WTC11 (cell line): ENCODE measurements at regions not wholly inside any gene's neighbourhood (a gene's known extent, or its start where the extent isn't known, plus 50 kb on each side); places are given as distances from the start of the nearest gene placed in this dataset.

ENCODE experiments used
- ATAC-seq: fragments of 200-7000 bp; cut with Tn5 transposase; 2 replicates; pipeline ENCODE4 v1.10.0; 2021; ENCODE audit warnings: mild to moderate bottlenecking, moderate library complexity
- CTCF ChIA-PET: fragments of 300-600 bp; sonication (Branson Sonifier 250); formaldehyde crosslinking; loops from one replicate; lab custom pipeline; 2021; ENCODE audit warnings: antibody characterized with exemption; lab: Charles Lee
- POLR2A ChIA-PET: fragments of 350-600 bp; sonication (Branson Sonifier 250); formaldehyde crosslinking; loops from one replicate; lab custom pipeline; 2021; ENCODE audit warnings: antibody characterized with exemption; lab: Charles Lee
- DNase-seq: peaks from one replicate; pipeline ENCODE4 v3.0.0; 2021; ENCODE audit warnings: low spot score
- H3K27ac Mint-ChIP-seq: 2 replicates; pipeline ENCODE4 v1.8.0; 2021; ENCODE audit warnings: mixed read lengths
- H3K27me3 Mint-ChIP-seq: 2 replicates; pipeline ENCODE4 v1.8.0; 2021; ENCODE audit warnings: low read depth, mild to moderate bottlenecking, moderate library complexity, mixed read lengths
- H3K36me3 Mint-ChIP-seq: 2 replicates; pipeline ENCODE4 v1.8.0; 2021; ENCODE audit warnings: mixed read lengths
- H3K4me1 Mint-ChIP-seq: 2 replicates; pipeline ENCODE4 v1.8.0; 2022; ENCODE audit warnings: mixed read lengths
- H3K4me3 Mint-ChIP-seq: 2 replicates; pipeline ENCODE4 v1.8.0; 2021; ENCODE audit warnings: mild to moderate bottlenecking, moderate library complexity, mixed read lengths
- H3K9me3 Mint-ChIP-seq: 2 replicates; pipeline ENCODE4 v1.8.0; 2021; ENCODE audit warnings: mixed read lengths
- ATF1 ChIP-seq: sonication (generic); formaldehyde crosslinking; IDR thresholded peaks from 2 replicates; pipeline ENCODE4 v1.8.1; 2023; ENCODE audit warnings: mild to moderate bottlenecking, moderate library complexity, missing genetic modification reagents
- CBFB ChIP-seq: sonication (generic); formaldehyde crosslinking; IDR thresholded peaks from 2 replicates; pipeline ENCODE4 v1.8.1; 2022; ENCODE audit warnings: mild to moderate bottlenecking, low read depth, missing genetic modification reagents
- ELF4 ChIP-seq: sonication (generic); formaldehyde crosslinking; IDR thresholded peaks from 2 replicates; pipeline ENCODE4 v1.8.1; 2022; ENCODE audit warnings: low read depth, mild to moderate bottlenecking, moderate library complexity, missing genetic modification reagents
- ESRRA ChIP-seq: sonication (generic); formaldehyde crosslinking; IDR thresholded peaks from 2 replicates; pipeline ENCODE4 v1.8.1; 2022; ENCODE audit warnings: mild to moderate bottlenecking, missing genetic modification reagents, borderline replicate concordance
- ETV6 ChIP-seq: sonication (generic); formaldehyde crosslinking; IDR thresholded peaks from 2 replicates; pipeline ENCODE4 v1.8.1; 2022; ENCODE audit warnings: mild to moderate bottlenecking, missing genetic modification reagents
- GTF2I ChIP-seq: fragments of 250-450 bp; sonication (Bioruptor Pico); conservative IDR thresholded peaks from 2 replicates; pipeline ENCODE4 v1.4.0; 2021; ENCODE audit warnings: mild to moderate bottlenecking
- IRF1 ChIP-seq: sonication (generic); formaldehyde crosslinking; IDR thresholded peaks from 2 replicates; pipeline ENCODE4 v1.8.0; 2023; ENCODE audit warnings: missing genetic modification reagents
- IRF2 ChIP-seq: sonication (generic); formaldehyde crosslinking; IDR thresholded peaks from 2 replicates; pipeline ENCODE4 v1.8.0; 2022; ENCODE audit warnings: low read depth, missing genetic modification reagents, borderline replicate concordance
- MAX ChIP-seq: sonication (generic); formaldehyde crosslinking; IDR thresholded peaks from 2 replicates; pipeline ENCODE4 v1.8.0; 2022; ENCODE audit warnings: mild to moderate bottlenecking, missing genetic modification reagents
- MLX ChIP-seq: sonication (generic); formaldehyde crosslinking; IDR thresholded peaks from 2 replicates; pipeline ENCODE4 v1.8.1; 2023; ENCODE audit warnings: mild to moderate bottlenecking, missing genetic modification reagents, moderate library complexity
- MYBL2 ChIP-seq: sonication (generic); formaldehyde crosslinking; IDR thresholded peaks from 2 replicates; pipeline ENCODE4 v1.8.1; 2023; ENCODE audit warnings: mild to moderate bottlenecking, moderate library complexity, missing genetic modification reagents
- NFATC4 ChIP-seq: fragments of 250-450 bp; sonication (Bioruptor Pico); IDR thresholded peaks from 2 replicates; pipeline ENCODE4 v1.9.0; 2021; ENCODE audit warnings: mild to moderate bottlenecking
- NR1H2 ChIP-seq: sonication (generic); formaldehyde crosslinking; IDR thresholded peaks from 2 replicates; pipeline ENCODE4 v1.9.0; 2021; ENCODE audit warnings: mild to moderate bottlenecking, moderate library complexity, missing genetic modification reagents
- NR3C1 ChIP-seq: sonication (generic); formaldehyde crosslinking; conservative IDR thresholded peaks from 2 replicates; pipeline ENCODE4 v1.8.1; 2023; ENCODE audit warnings: low read depth, mild to moderate bottlenecking, missing genetic modification reagents
- OVOL2 ChIP-seq: fragments of 250-450 bp; sonication (Bioruptor Pico); IDR thresholded peaks from 2 replicates; pipeline ENCODE4 v1.9.0; 2021; ENCODE audit warnings: mild to moderate bottlenecking, borderline replicate concordance
- PRDM15 ChIP-seq: sonication (generic); formaldehyde crosslinking; IDR thresholded peaks from 2 replicates; pipeline ENCODE4 v1.8.0; 2022; ENCODE audit warnings: missing genetic modification reagents
- RELA ChIP-seq: sonication (generic); formaldehyde crosslinking; IDR thresholded peaks from 2 replicates; pipeline ENCODE4 v1.8.1; 2022; ENCODE audit warnings: missing genetic modification reagents, mild to moderate bottlenecking, borderline replicate concordance
- RORB ChIP-seq: fragments of 250-450 bp; sonication (Bioruptor Pico); IDR thresholded peaks from 2 replicates; pipeline ENCODE4 v1.9.0; 2021; ENCODE audit warnings: mild to moderate bottlenecking
- STAT6 ChIP-seq: sonication (generic); formaldehyde crosslinking; conservative IDR thresholded peaks from 2 replicates; pipeline ENCODE4 v1.8.1; 2023; ENCODE audit warnings: mild to moderate bottlenecking, low read depth, missing genetic modification reagents, moderate library complexity
- TP53 ChIP-seq: sonication (generic); formaldehyde crosslinking; IDR thresholded peaks from 2 replicates; pipeline ENCODE4 v1.8.1; 2023; ENCODE audit warnings: mild to moderate bottlenecking, missing genetic modification reagents
- USF2 ChIP-seq: sonication (generic); formaldehyde crosslinking; IDR thresholded peaks from 2 replicates; pipeline ENCODE4 v1.8.1; 2023; ENCODE audit warnings: mild to moderate bottlenecking, missing genetic modification reagents, moderate library complexity
- ZNF219 ChIP-seq: sonication (generic); formaldehyde crosslinking; IDR thresholded peaks from 2 replicates; pipeline ENCODE4 v1.8.0; 2023; ENCODE audit warnings: missing genetic modification reagents, mild to moderate bottlenecking, borderline replicate concordance
- ZNF232 ChIP-seq: sonication (generic); formaldehyde crosslinking; IDR thresholded peaks from 2 replicates; pipeline ENCODE4 v1.8.0; 2022; ENCODE audit warnings: mild to moderate bottlenecking, missing genetic modification reagents
- ZNF416 ChIP-seq: fragments of 250-450 bp; sonication (Bioruptor Pico); IDR thresholded peaks from 2 replicates; pipeline ENCODE4 v1.9.0; 2021; ENCODE audit warnings: mild to moderate bottlenecking, inconsistent platforms
- ZNF423 ChIP-seq: fragments of 250-450 bp; sonication (Bioruptor Pico); IDR thresholded peaks from 2 replicates; pipeline ENCODE4 v2.1.2; 2022; ENCODE audit warnings: mild to moderate bottlenecking, moderate library complexity
- ZSCAN18 ChIP-seq: fragments of 250-450 bp; sonication (Bioruptor Pico); IDR thresholded peaks from 2 replicates; pipeline ENCODE4 v2.1.2; 2022; ENCODE audit warnings: mild to moderate bottlenecking, moderate library complexity

GRCh38 chr14:43855556-43855955 lies 651.5 kb downstream of the FSCB start:
- no peak overlapping the region for H3K27ac Mint-ChIP-seq
- no peaks in the 10 kb centered on the region for H3K9me3 Mint-ChIP-seq
- H3K36me3 Mint-ChIP-seq: no peaks in the 10 kb centered on the region
- H3K27me3 Mint-ChIP-seq: no peaks in the 10 kb centered on the region
- POLR2A ChIA-PET: no interaction called here
- peaks cover 9% of the 10 kb centered on the region for H3K4me1 Mint-ChIP-seq
- no peak for TF ChIP-seq PRDM15 (CRISPR knock-in tag)
- TF ChIP-seq MAX: no peak
- no peak for TF ChIP-seq RELA (CRISPR knock-in tag)
- TF ChIP-seq ATF1 (CRISPR knock-in tag): no peak
- no peak for TF ChIP-seq STAT6 (CRISPR knock-in tag)
- no peak for TF ChIP-seq USF2 (CRISPR knock-in tag)
- TF ChIP-seq ZNF232 (CRISPR knock-in tag): no peak
- no peak for TF ChIP-seq ZSCAN18 (CRISPR knock-in tag)
- TF ChIP-seq RORB (CRISPR knock-in tag): no peak
- TF ChIP-seq NR3C1 (CRISPR knock-in tag): no peak
- TF ChIP-seq CBFB (CRISPR knock-in tag): no peak
- TF ChIP-seq ESRRA (CRISPR knock-in tag): no peak
- no peak for TF ChIP-seq MLX (CRISPR knock-in tag)
- TF ChIP-seq ELF4 (CRISPR knock-in tag): no peak
- no peak for TF ChIP-seq MYBL2
- TF ChIP-seq, all 79 proteins: peak for 0
- CTCF ChIA-PET: no interaction called here
- H3K4me3 Mint-ChIP-seq: no peak overlapping the region
- ATAC-seq (no peak), DNase-seq (no peak)

- no peaks in the 10 kb centered on the region for H3K9me3 Mint-ChIP-seq
- TF ChIP-seq NFATC4 (CRISPR knock-in tag): no peak
- no peak for TF ChIP-seq ZNF416 (CRISPR knock-in tag)
- TF ChIP-seq ZNF423 (CRISPR knock-in tag): no peak
- TF ChIP-seq OVOL2 (CRISPR knock-in tag): no peak
- no peak for TF ChIP-seq GTF2I (CRISPR knock-in tag)
- TF ChIP-seq IRF1 (CRISPR knock-in tag): no peak
- no peak for TF ChIP-seq IRF2 (CRISPR knock-in tag)
- TF ChIP-seq ZNF219: no peak
- TF ChIP-seq ETV6 (CRISPR knock-in tag): no peak
- no peak for TF ChIP-seq NR1H2
- TF ChIP-seq TP53: no peak
These were observed 653.5 kb downstream of the FSCB start for GRCh38 chr14:43853541-43853940.

More at GRCh38 chr14:43853541-43853940, 653.5 kb downstream of the FSCB start:
- CTCF ChIA-PET: no interaction called here
- no peak for DNase-seq
- H3K27ac Mint-ChIP-seq: no peak overlapping the region
- no peak overlapping the region for H3K4me3 Mint-ChIP-seq
- no peaks in the 10 kb centered on the region for H3K27me3 Mint-ChIP-seq
- no peak for ATAC-seq
- no peaks in the 10 kb centered on the region; the same call in 1 of the 2 replicates for H3K4me1 Mint-ChIP-seq
- H3K36me3 Mint-ChIP-seq: no peaks in the 10 kb centered on the region
- POLR2A ChIA-PET: no interaction called here
